PFSK-1 (cell line): ENCODE measurements at regions not wholly inside any gene's neighbourhood (a gene's known extent, or its start where the extent isn't known, plus 50 kb on each side); places are given as distances from the start of the nearest gene placed in this dataset.

Source experiments
- FOXP2 ChIP-seq: optimal IDR thresholded peaks from 2 replicates; pipeline ENCODE3; 2011; ENCODE audit warnings: borderline replicate concordance, control low read depth, inconsistent platforms; ENCODE audit not compliant: insufficient read depth; ENCODE audit errors: extremely low read length, extremely low read depth
- POLR2AphosphoS5 ChIP-seq: IDR thresholded peaks from 2 replicates; pipeline ENCODE4 v1.6.1; 2012; ENCODE audit warnings: low read depth, mild to moderate bottlenecking, control low read depth, low read length, moderate library complexity
- REST ChIP-seq, 2 experiments: IDR thresholded peaks; 2 replicates each; pipeline versions ENCODE4 v1.6.1 to v1.8.0; 2011 to 2012; ENCODE audit warnings: low read depth in 2 of 2, low read length in 2 of 2, control low read depth in 1 of 2, inconsistent platforms in 1 of 2, mild to moderate bottlenecking in 1 of 2, moderate library complexity in 1 of 2; ENCODE audit not compliant: insufficient read depth in 1 of 2
- SIN3A ChIP-seq: IDR thresholded peaks from 2 replicates; pipeline ENCODE4 v1.6.1; 2012; ENCODE audit warnings: mild to moderate bottlenecking, low read length, moderate library complexity, borderline replicate concordance; ENCODE audit not compliant: insufficient read depth
- TAF1 ChIP-seq: IDR thresholded peaks from 2 replicates; pipeline ENCODE4 v1.6.1; 2012; ENCODE audit warnings: low read length, control low read depth, borderline replicate concordance; ENCODE audit not compliant: insufficient read depth

GRCh38 chr13:107518292-107518691 is 697.0 kb downstream of the LIG4 start:
- TF ChIP-seq REST (IDR thresholded peaks at IDR 0.05; ENCODE audit: insufficient read depth in 1 of 2, low read depth in 2 of 2, low read length in 2 of 2): peak; percentile 59 to 83; a peak in 3 of 4 replicates
- TF ChIP-seq FOXP2: no peak

- TF ChIP-seq TAF1 (no peak), REST (IDR thresholded peaks at IDR 0.05; ENCODE audit: insufficient read depth in 1 of 2, low read depth in 2 of 2, low read length in 2 of 2) (no peak), FOXP2 (no peak), POLR2AphosphoS5 (no peak), SIN3A (no peak)
Observed at GRCh38 chr13:107516517-107516916, 698.8 kb downstream of the LIG4 start.

GRCh38 chr13:107512551-107512950 is 702.8 kb downstream of the LIG4 start:
- no peak for TF ChIP-seq POLR2AphosphoS5
- no peak for TF ChIP-seq SIN3A
- no peak for TF ChIP-seq TAF1
- TF ChIP-seq REST (IDR thresholded peaks at IDR 0.05; ENCODE audit: insufficient read depth in 1 of 2, low read depth in 2 of 2, low read length in 2 of 2): no peak
- no peak for TF ChIP-seq FOXP2

GRCh38 chr13:107497661-107498060 is 717.7 kb downstream of the LIG4 start:
- TF ChIP-seq POLR2AphosphoS5 (no peak), REST (IDR thresholded peaks at IDR 0.05; ENCODE audit: insufficient read depth in 1 of 2, low read depth in 2 of 2, low read length in 2 of 2) (no peak), TAF1 (no peak), SIN3A (no peak), FOXP2 (no peak)

- no peak for TF ChIP-seq REST (IDR thresholded peaks at IDR 0.05; ENCODE audit: insufficient read depth in 1 of 2, low read depth in 2 of 2, low read length in 2 of 2)
- TF ChIP-seq TAF1: no peak
- no peak for TF ChIP-seq FOXP2
- TF ChIP-seq POLR2AphosphoS5: no peak
- TF ChIP-seq SIN3A: no peak
Observed at GRCh38 chr13:107493266-107493665, 722.1 kb downstream of the LIG4 start.
